MM.1S (cell line): ENCODE measurements at regions not wholly inside any gene's neighbourhood (a gene's known extent, or its start where the extent isn't known, plus 50 kb on each side); places are given as distances from the start of the nearest gene placed in this dataset.

Experiments used
- DNase-seq: peaks from one replicate; pipeline ENCODE4 v3.0.0-alpha.2; 2015
- H2AFZ ChIP-seq: fragments of 300-600 bp; sonication (generic); 2 replicates; pipeline ENCODE4 v1.6.0; 2016; ENCODE audit warnings: antibody characterized with exemption, low read length
- H3F3A ChIP-seq: fragments of 300-600 bp; sonication (generic); 2 replicates; pipeline ENCODE4 v1.6.1; 2016; ENCODE audit warnings: mild to moderate bottlenecking, antibody characterized with exemption, low read length, moderate library complexity, mixed read lengths; ENCODE audit not compliant: insufficient read depth
- H3K27ac ChIP-seq: fragments of 300-600 bp; sonication (generic); 2 replicates; pipeline ENCODE4 v1.5.1; 2016; ENCODE audit warnings: mild to moderate bottlenecking, low read length
- H3K27me3 ChIP-seq: fragments of 300-600 bp; sonication (generic); replicated peaks from 2 replicates; pipeline ENCODE4 v1.6.0; 2016; ENCODE audit warnings: low read length; ENCODE audit not compliant: insufficient read depth
- H3K36me3 ChIP-seq: fragments of 300-600 bp; sonication (generic); replicated peaks from 2 replicates; pipeline ENCODE4 v1.6.1; 2016; ENCODE audit warnings: mild to moderate bottlenecking, low read length, mixed read lengths; ENCODE audit not compliant: insufficient read depth
- H3K4me1 ChIP-seq: fragments of 300-600 bp; sonication (generic); 2 replicates; pipeline ENCODE4 v1.6.1; 2016; ENCODE audit warnings: low read length, mixed read lengths
- H3K4me2 ChIP-seq: fragments of 300-600 bp; sonication (generic); 2 replicates; pipeline ENCODE4 v1.6.0; 2016; ENCODE audit warnings: low read depth, low read length
- H3K4me3 ChIP-seq: fragments of 300-600 bp; sonication (generic); 2 replicates; pipeline ENCODE4 v1.5.1; 2016; ENCODE audit warnings: low read length, mixed read lengths
- H3K79me2 ChIP-seq: fragments of 300-600 bp; sonication (generic); 2 replicates; pipeline ENCODE4 v1.6.1; 2016; ENCODE audit warnings: mixed run types, low read length, mixed read lengths
- H3K9ac ChIP-seq: fragments of 300-600 bp; sonication (generic); 2 replicates; pipeline ENCODE4 v1.6.1; 2016; ENCODE audit warnings: low read length, mixed read lengths
- H3K9me2 ChIP-seq: fragments of 300-600 bp; sonication (generic); replicated peaks from 2 replicates; pipeline ENCODE4 v1.6.1; 2016; ENCODE audit warnings: mild to moderate bottlenecking, low read length, mixed read lengths; ENCODE audit not compliant: insufficient read depth
- H3K9me3 ChIP-seq: fragments of 300-600 bp; sonication (generic); replicated peaks from 2 replicates; pipeline ENCODE4 v1.6.1; 2016; ENCODE audit warnings: mild to moderate bottlenecking, low read length, mixed read lengths; ENCODE audit not compliant: insufficient read depth
- H4K20me1 ChIP-seq: fragments of 300-600 bp; sonication (generic); 2 replicates; pipeline ENCODE4 v1.6.1; 2016; ENCODE audit warnings: mild to moderate bottlenecking, low read length, moderate library complexity, mixed read lengths; ENCODE audit not compliant: insufficient read depth
- CTCF ChIP-seq: fragments of 300-600 bp; sonication (generic); IDR thresholded peaks from 2 replicates; pipeline ENCODE4 v1.5.1; 2016; ENCODE audit warnings: antibody characterized with exemption, low read length, mixed read lengths
- EZH2 ChIP-seq: fragments of 300-600 bp; sonication (generic); optimal IDR thresholded peaks from 2 replicates; pipeline ENCODE3; 2017; ENCODE audit warnings: low read depth, mild to moderate bottlenecking, antibody characterized with exemption, low read length, mixed read lengths
- EZH2phosphoT487 ChIP-seq: fragments of 300-600 bp; sonication (generic); IDR thresholded peaks from 2 replicates; pipeline ENCODE4 v1.6.1; 2018; ENCODE audit warnings: antibody characterized with exemption, low read length

GRCh38 chr6:166728884-166729530, 102.0 kb upstream of the RPS6KA2 start:
- Histone ChIP-seq H3K9me3 (no peaks in the 10 kb centered on the region), H3K4me1 (no peaks in the 10 kb centered on the region), H3K79me2 (no peaks in the 10 kb centered on the region), H3K9ac (no peak overlapping the region), H3K36me3 (no peaks in the 10 kb centered on the region), H3K27ac (no peak overlapping the region), H3K27me3 (no peaks in the 10 kb centered on the region), H3K9me2 (no peaks in the 10 kb centered on the region), H3K4me2 (no peak overlapping the region), H2AFZ (no peak overlapping the region), H3F3A (no peaks in the 10 kb centered on the region), H4K20me1 (no peaks in the 10 kb centered on the region), H3K4me3 (no peak overlapping the region)
- no peak for DNase-seq
- TF ChIP-seq EZH2 = no peak
- no peak for TF ChIP-seq CTCF
- TF ChIP-seq EZH2phosphoT487 = no peak

- no peak overlapping the region for H3K9ac ChIP-seq
Measured at GRCh38 chr6:166726201-166726600, 99.2 kb upstream of the RPS6KA2 start.

GRCh38 chr6:166725571-166725970, 98.5 kb upstream of the RPS6KA2 start:
- Histone ChIP-seq H3F3A (no peaks in the 10 kb centered on the region), H3K4me2 (no peak overlapping the region), H3K4me1 (no peaks in the 10 kb centered on the region), H3K9ac (no peak overlapping the region), H3K9me2 (no peaks in the 10 kb centered on the region), H3K27ac (no peak overlapping the region), H3K27me3 (no peaks in the 10 kb centered on the region), H4K20me1 (no peaks in the 10 kb centered on the region), H3K9me3 (no peaks in the 10 kb centered on the region), H3K4me3 (no peak overlapping the region), H3K36me3 (no peaks in the 10 kb centered on the region), H2AFZ (no peak overlapping the region), H3K79me2 (no peaks in the 10 kb centered on the region)
- no peak for DNase-seq
- TF ChIP-seq EZH2 (no peak), EZH2phosphoT487 (no peak), CTCF (no peak)

More at GRCh38 chr6:166726201-166726600, 99.2 kb upstream of the RPS6KA2 start:
- Histone ChIP-seq H3F3A (no peaks in the 10 kb centered on the region), H3K27ac (no peak overlapping the region), H3K9me3 (no peaks in the 10 kb centered on the region), H3K27me3 (no peaks in the 10 kb centered on the region), H3K36me3 (no peaks in the 10 kb centered on the region), H3K4me2 (no peak overlapping the region), H3K9me2 (no peaks in the 10 kb centered on the region), H3K4me1 (no peaks in the 10 kb centered on the region), H3K79me2 (no peaks in the 10 kb centered on the region), H3K4me3 (no peak overlapping the region), H2AFZ (no peak overlapping the region), H4K20me1 (no peaks in the 10 kb centered on the region)
- no peak for DNase-seq
- TF ChIP-seq CTCF (no peak), EZH2 (no peak), EZH2phosphoT487 (no peak)
